ENCODE measurements at regions not wholly inside any gene's neighbourhood (a gene's known extent, or its start where the extent isn't known, plus 50 kb on each side); places are given as distances from the start of the nearest gene placed in this dataset.

GRCh38 chr15:48040166-48040817 lies 80.5 kb upstream of the SLC24A5 start:
- DNase-seq (ENCODE audit: low read depth): no peak
- no peak for TF ChIP-seq CTCF (IDR thresholded peaks at IDR 0.05; ENCODE audit: insufficient read depth, low read depth, low read length, missing control alignments)
- no peak overlapping the region for H3K4me3 ChIP-seq (ENCODE audit: low read depth, low read length)

GRCh38 chr15:48041454-48041853 lies 79.3 kb upstream of the SLC24A5 start:
- DNase-seq (ENCODE audit: low read depth): no peak
- TF ChIP-seq CTCF (IDR thresholded peaks at IDR 0.05; ENCODE audit: insufficient read depth, low read depth, low read length, missing control alignments): no peak
- no peak overlapping the region for H3K4me3 ChIP-seq (ENCODE audit: low read depth, low read length)

- DNase-seq (ENCODE audit: low read depth): no peak
- TF ChIP-seq CTCF (IDR thresholded peaks at IDR 0.05; ENCODE audit: insufficient read depth, low read depth, low read length, missing control alignments): no peak
- no peak overlapping the region for H3K4me3 ChIP-seq (ENCODE audit: low read depth, low read length)
These were observed 73.9 kb upstream of the SLC24A5 start for GRCh38 chr15:48046813-48047438.

GRCh38 chr15:48049736-48050135 lies 71.1 kb upstream of the SLC24A5 start:
- H3K4me3 ChIP-seq (ENCODE audit: low read depth, low read length): no peak overlapping the region
- no peak for TF ChIP-seq CTCF (IDR thresholded peaks at IDR 0.05; ENCODE audit: insufficient read depth, low read depth, low read length, missing control alignments)
- DNase-seq (ENCODE audit: low read depth): no peak

GRCh38 chr15:48052946-48053345 lies 67.8 kb upstream of the SLC24A5 start:
- TF ChIP-seq CTCF (IDR thresholded peaks at IDR 0.05; ENCODE audit: insufficient read depth, low read depth, low read length, missing control alignments): no peak
- no peak overlapping the region for H3K4me3 ChIP-seq (ENCODE audit: low read depth, low read length)
- no peak for DNase-seq (ENCODE audit: low read depth)

GRCh38 chr15:48058371-48058770 lies 62.4 kb upstream of the SLC24A5 start:
- no peak for DNase-seq (ENCODE audit: low read depth)
- TF ChIP-seq CTCF (IDR thresholded peaks at IDR 0.05; ENCODE audit: insufficient read depth, low read depth, low read length, missing control alignments): no peak
- H3K4me3 ChIP-seq (ENCODE audit: low read depth, low read length): no peak overlapping the region

GRCh38 chr15:48059791-48060190 lies 61.0 kb upstream of the SLC24A5 start:
- DNase-seq (ENCODE audit: low read depth): no peak
- TF ChIP-seq CTCF (IDR thresholded peaks at IDR 0.05; ENCODE audit: insufficient read depth, low read depth, low read length, missing control alignments): no peak
- H3K4me3 ChIP-seq (ENCODE audit: low read depth, low read length): no peak overlapping the region
